ENCODE measurements at regions not wholly inside any gene's neighbourhood (a gene's known extent, or its start where the extent isn't known, plus 50 kb on each side); places are given as distances from the start of the nearest gene placed in this dataset.

- no peak for TF ChIP-seq EZH2 (optimal IDR thresholded peaks at IDR 0.05; ENCODE audit: low read depth, low read length)
- no peak for TF ChIP-seq CTCF (IDR thresholded peaks at IDR 0.05; ENCODE audit: low read length)
Observed at GRCh38 chr9:38322937-38323336, 69.6 kb upstream of the ALDH1B1 start.

Data from MM.1S (cell line).